ENCODE measurements at regions not wholly inside any gene's neighbourhood (a gene's known extent, or its start where the extent isn't known, plus 50 kb on each side); places are given as distances from the start of the nearest gene placed in this dataset.

- no peak for DNase-seq
Observed at GRCh38 chr4:34009951-34010350, 2234.4 kb downstream of the ARAP2 start.

- no peak for DNase-seq
Observed at GRCh38 chr4:34010751-34011519, 2233.4 kb downstream of the ARAP2 start.

- no peak for DNase-seq
Observed at GRCh38 chr4:34035225-34035624, 2209.1 kb downstream of the ARAP2 start.

- DNase-seq = no peak
Observed at GRCh38 chr4:34037280-34037679, 2207.0 kb downstream of the ARAP2 start.

GRCh38 chr4:34039766-34040165 lies 2204.5 kb downstream of the ARAP2 start:
- DNase-seq = no peak

GRCh38 chr4:34043131-34043530 lies 2201.2 kb downstream of the ARAP2 start:
- no peak for DNase-seq

- DNase-seq = no peak
Observed at GRCh38 chr4:34046580-34046979, 2197.7 kb downstream of the ARAP2 start.

GRCh38 chr4:34047363-34047762 lies 2197.0 kb downstream of the ARAP2 start:
- DNase-seq = no peak

- DNase-seq = no peak
Observed at GRCh38 chr4:34066126-34066525, 2178.2 kb downstream of the ARAP2 start.

- DNase-seq = no peak
Observed at GRCh38 chr4:34091451-34091850, 2152.9 kb downstream of the ARAP2 start.

GRCh38 chr4:34094114-34094513 lies 2150.2 kb downstream of the ARAP2 start:
- no peak for DNase-seq

GRCh38 chr4:34105311-34105710 lies 2139.0 kb downstream of the ARAP2 start:
- no peak for DNase-seq

GRCh38 chr4:34108391-34108790 lies 2135.9 kb downstream of the ARAP2 start:
- DNase-seq = no peak

- no peak for DNase-seq
Observed at GRCh38 chr4:34112573-34112972, 2131.7 kb downstream of the ARAP2 start.

GRCh38 chr4:34138385-34138784 lies 2105.9 kb downstream of the ARAP2 start:
- DNase-seq = no peak

- no peak for DNase-seq
Observed at GRCh38 chr4:34139346-34139745, 2105.0 kb downstream of the ARAP2 start.

- DNase-seq = no peak
Observed at GRCh38 chr4:34148322-34148908, 2095.9 kb downstream of the ARAP2 start.

- DNase-seq = no peak
Observed at GRCh38 chr4:34157547-34157946, 2086.8 kb downstream of the ARAP2 start.

- DNase-seq = no peak
Observed at GRCh38 chr4:34158878-34159277, 2085.4 kb downstream of the ARAP2 start.

- DNase-seq = no peak
Observed at GRCh38 chr4:34170946-34171345, 2073.4 kb downstream of the ARAP2 start.

- no peak for DNase-seq
Observed at GRCh38 chr4:34176609-34177008, 2067.7 kb downstream of the ARAP2 start.

GRCh38 chr4:34178476-34178875 lies 2065.8 kb downstream of the ARAP2 start:
- DNase-seq = no peak

- no peak for DNase-seq
Observed at GRCh38 chr4:34181311-34181841, 2062.9 kb downstream of the ARAP2 start.

- no peak for DNase-seq
Observed at GRCh38 chr4:34181891-34182290, 2062.4 kb downstream of the ARAP2 start.

GRCh38 chr4:34182306-34182705 lies 2062.0 kb downstream of the ARAP2 start:
- no peak for DNase-seq

All from right forelimb (tissue), 1 donor.